Stomach (tissue), 4 donors: ENCODE measurements at regions not wholly inside any gene's neighbourhood (a gene's known extent, or its start where the extent isn't known, plus 50 kb on each side); places are given as distances from the start of the nearest gene placed in this dataset.

Source experiments
- POLR2A ChIP-seq, 4 donors: fragments of 450-650 bp; IDR thresholded peaks; one replicate each; pipeline ENCODE4 v1.6.1; 2016; ENCODE audit warnings: antibody characterized with exemption in 4 of 4, control low read depth in 2 of 4, mild to moderate bottlenecking in 1 of 4, moderate library complexity in 1 of 4
- POLR2AphosphoS5 ChIP-seq, 3 donors: sonication (generic); formaldehyde crosslinking; IDR thresholded peaks; one replicate each; pipeline ENCODE4 v1.6.1; 2016; ENCODE audit warnings: antibody characterized with exemption in 3 of 3
- TF ChIP-seq, protein P1 (sequence below), 7 experiments: fragments of 450-650 bp in 4 of 7; fragments of 200-600 bp in 3 of 7; sonication (generic) in 3 of 7; IDR thresholded peaks; one replicate each; pipeline ENCODE4 v1.5.1; 2016 to 2019; ENCODE audit warnings: antibody characterized with exemption in 7 of 7, control low read depth in 2 of 7, mild to moderate bottlenecking in 1 of 7

GRCh38 chr3:80601479-80601878 lies 833.7 kb upstream of the ROBO1 start:
- TF ChIP-seq, protein P1, sequence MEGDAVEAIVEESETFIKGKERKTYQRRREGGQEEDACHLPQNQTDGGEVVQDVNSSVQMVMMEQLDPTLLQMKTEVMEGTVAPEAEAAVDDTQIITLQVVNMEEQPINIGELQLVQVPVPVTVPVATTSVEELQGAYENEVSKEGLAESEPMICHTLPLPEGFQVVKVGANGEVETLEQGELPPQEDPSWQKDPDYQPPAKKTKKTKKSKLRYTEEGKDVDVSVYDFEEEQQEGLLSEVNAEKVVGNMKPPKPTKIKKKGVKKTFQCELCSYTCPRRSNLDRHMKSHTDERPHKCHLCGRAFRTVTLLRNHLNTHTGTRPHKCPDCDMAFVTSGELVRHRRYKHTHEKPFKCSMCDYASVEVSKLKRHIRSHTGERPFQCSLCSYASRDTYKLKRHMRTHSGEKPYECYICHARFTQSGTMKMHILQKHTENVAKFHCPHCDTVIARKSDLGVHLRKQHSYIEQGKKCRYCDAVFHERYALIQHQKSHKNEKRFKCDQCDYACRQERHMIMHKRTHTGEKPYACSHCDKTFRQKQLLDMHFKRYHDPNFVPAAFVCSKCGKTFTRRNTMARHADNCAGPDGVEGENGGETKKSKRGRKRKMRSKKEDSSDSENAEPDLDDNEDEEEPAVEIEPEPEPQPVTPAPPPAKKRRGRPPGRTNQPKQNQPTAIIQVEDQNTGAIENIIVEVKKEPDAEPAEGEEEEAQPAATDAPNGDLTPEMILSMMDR (IDR thresholded peaks at IDR 0.05): no peak
- no peak for TF ChIP-seq POLR2A (IDR thresholded peaks at IDR 0.05)
- no peak for TF ChIP-seq POLR2AphosphoS5 (IDR thresholded peaks at IDR 0.05)
